NCI-H2107 (cell line): ENCODE measurements at regions not wholly inside any gene's neighbourhood (a gene's known extent, or its start where the extent isn't known, plus 50 kb on each side); places are given as distances from the start of the nearest gene placed in this dataset.

ENCODE experiments used
- DNase-seq: peaks from one replicate; lab custom pipeline; 2025; lab: John Stamatoyannopoulos, UW

GRCh38 chr13:76091076-76091475 is 454.9 kb downstream of the LMO7 start:
- no peak for DNase-seq

DNA sequence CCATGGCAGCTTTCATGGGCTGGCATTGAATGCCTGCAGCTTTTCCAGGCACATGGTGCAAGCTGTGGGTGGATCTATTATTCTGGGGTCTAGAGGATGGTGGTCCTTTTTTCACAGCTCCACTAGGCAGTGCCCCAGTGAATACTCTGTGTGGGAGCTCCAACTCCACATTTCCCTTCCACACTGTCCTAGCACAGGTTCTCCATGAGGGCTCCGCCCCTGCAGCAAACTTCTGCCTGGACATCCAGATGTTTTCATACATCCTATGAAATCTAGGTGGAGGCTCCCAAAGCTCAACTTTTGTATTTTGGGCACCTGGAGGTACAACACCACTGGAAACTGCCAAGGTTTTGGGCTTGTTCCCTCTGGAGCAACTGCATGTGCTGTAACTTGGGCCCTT is 450.6 kb downstream of the LMO7 start:
- no peak for DNase-seq

DNA sequence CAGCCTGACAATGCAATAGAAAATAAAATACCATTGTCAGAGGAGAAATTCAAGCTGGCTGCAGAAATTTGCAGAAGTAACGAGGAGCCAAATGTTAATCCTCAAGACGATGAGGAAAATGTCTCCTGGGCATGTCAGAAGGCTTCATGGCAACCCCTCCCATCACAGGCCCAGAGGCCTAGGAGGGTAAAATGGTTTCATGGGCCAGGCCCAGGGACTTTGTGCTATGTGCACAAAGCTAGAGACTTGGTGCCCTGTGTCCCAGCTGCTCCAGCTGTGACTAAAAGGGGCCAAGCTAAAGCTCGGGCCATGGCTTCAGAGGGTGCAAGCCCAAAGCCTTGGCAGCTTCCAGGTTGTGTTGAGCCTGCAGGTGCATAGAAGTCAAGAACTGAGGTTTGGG is 431.7 kb downstream of the LMO7 start:
- DNase-seq = no peak

- no peak for DNase-seq
Observed at GRCh38 chr13:76053181-76053580, 417.1 kb downstream of the LMO7 start.

DNA sequence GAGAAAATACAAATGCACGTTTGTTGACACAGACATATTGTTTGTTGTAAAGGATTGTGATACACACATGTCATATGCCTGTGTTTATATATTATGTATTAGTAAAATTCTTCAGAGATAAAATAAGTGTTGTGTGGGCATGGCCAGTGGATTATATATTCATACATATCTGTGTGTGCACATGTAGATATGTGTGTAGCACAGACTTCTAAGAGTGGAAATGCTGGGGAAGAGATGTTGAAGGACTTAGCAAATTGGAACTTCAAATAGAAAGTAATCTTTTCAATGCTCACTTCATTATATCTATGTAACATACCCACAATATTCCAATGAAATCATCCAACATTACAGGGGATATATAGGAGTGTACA is 413.2 kb downstream of the LMO7 start:
- DNase-seq = no peak

DNA sequence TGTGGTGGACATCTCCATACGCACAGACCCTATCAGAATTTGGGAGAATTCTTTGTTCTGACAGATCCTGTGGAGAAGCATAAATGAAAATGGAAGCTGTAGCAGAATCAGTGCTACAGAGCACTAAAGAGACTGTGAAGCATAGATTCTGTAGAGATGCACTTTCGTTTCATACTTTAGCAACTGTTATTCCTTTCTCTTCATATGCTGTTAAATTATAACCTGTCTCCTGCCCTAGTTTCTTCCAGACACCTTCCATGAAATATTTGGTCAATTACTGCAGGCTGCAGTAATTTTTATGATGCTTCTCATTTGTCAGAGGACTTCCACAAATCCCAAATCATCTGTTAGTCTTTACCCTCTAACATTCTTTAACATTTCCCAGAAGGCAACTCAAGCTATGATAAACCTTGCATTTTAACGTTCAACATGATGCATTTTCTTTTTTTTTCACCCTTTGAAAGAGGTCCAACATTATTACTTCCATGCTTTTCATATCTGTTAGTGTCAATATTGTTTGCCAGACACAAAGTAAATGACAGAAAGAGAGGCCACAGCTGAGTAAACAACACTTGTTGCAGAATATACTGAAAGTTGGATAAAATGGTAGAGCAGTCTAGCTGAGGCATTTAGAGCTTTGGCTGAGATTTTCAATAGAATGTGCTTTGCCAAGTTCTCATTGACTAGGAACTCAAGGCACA is 412.7 kb downstream of the LMO7 start:
- DNase-seq = no peak

- no peak for DNase-seq
Observed at GRCh38 chr13:76048131-76048530, 412.0 kb downstream of the LMO7 start.

- no peak for DNase-seq
Observed at GRCh38 chr13:76043874-76044273, 407.7 kb downstream of the LMO7 start.

DNA sequence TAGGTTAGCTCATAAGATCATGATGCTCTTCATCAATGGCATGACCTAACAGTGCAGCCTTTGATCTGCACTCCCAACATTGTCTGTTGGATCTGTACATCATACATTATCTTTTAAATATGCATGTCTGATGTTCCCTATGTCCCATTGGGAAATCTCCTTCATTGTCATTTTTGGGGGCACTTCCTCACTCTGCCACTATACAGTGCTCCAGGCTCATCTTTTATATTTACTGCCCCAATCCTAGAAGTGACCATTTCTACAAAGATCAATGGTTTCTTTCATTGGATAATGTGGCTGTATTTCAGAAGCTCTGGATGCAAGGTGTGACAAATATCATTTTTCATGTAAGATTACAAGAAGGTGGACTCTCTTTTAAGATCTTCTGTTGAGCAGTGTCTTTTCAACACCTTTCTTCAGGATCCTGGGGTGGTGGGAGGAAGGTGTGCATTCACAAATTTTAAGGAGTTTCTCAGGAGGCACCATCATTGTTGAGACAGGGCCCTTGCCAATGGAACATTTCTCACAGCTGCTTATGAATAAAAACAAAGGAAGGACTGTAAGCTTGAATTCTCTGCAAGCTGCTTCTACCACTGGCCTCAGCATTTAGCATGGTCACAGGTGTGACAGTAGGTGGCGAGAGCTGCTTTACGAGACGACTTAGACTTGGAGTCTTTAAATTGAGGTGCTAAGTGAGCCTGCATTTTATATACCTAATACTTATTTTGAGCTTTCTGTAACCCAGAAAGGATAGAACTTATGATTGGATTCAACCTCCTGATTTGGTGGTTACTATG is 403.0 kb downstream of the LMO7 start:
- DNase-seq = no peak

GRCh38 chr13:76036176-76036575 is 400.0 kb downstream of the LMO7 start:
- no peak for DNase-seq

GRCh38 chr13:76035711-76036110 is 399.6 kb downstream of the LMO7 start:
- no peak for DNase-seq

DNA sequence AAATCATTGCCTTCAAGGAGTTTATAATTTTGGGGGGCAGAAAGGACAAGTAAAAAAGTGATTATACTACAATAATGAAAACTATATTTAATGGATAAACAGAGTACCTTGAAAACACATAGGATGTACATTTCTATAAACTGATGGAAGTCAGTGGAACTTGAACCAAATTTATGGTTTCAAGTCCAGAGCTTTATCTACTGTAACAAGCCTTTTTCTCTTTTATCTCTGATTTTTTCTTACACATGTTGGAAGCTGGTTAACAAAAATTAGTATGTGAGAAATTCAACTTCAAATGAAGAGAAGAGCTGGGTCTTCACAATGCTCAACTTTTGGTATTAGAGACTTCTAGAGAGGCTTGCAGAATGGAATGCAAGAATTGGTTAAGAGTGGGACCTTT is 393.6 kb downstream of the LMO7 start:
- no peak for DNase-seq

- DNase-seq = no peak
Observed at GRCh38 chr13:76029088-76029487, 393.0 kb downstream of the LMO7 start.

DNA sequence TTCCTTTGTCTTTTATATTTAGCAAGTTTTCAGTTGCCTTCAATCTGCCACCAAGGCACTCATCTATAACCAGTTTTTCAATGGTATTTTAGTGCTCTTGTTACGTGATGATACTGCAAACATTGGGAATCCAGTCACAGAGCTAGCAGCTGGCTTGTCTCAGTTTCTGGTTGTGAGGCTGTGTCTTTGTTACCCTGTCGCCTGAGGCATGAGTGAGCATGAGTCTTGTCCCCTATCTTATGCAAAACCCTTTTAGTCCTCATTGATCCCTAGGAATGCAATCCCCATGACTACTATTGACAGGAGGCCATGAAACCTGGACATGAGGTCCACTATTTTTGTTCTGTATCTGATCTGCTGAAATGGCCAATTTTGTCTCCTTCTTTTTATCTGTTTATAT is 391.0 kb downstream of the LMO7 start:
- no peak for DNase-seq

GRCh38 chr13:76025392-76025791 is 389.3 kb downstream of the LMO7 start:
- DNase-seq = no peak

GRCh38 chr13:76024151-76024550 is 388.0 kb downstream of the LMO7 start:
- no peak for DNase-seq

- DNase-seq = no peak
Observed at GRCh38 chr13:76023652-76024051, 387.5 kb downstream of the LMO7 start.

GRCh38 chr13:76020421-76020955 is 384.4 kb downstream of the LMO7 start:
- no peak for DNase-seq

DNA sequence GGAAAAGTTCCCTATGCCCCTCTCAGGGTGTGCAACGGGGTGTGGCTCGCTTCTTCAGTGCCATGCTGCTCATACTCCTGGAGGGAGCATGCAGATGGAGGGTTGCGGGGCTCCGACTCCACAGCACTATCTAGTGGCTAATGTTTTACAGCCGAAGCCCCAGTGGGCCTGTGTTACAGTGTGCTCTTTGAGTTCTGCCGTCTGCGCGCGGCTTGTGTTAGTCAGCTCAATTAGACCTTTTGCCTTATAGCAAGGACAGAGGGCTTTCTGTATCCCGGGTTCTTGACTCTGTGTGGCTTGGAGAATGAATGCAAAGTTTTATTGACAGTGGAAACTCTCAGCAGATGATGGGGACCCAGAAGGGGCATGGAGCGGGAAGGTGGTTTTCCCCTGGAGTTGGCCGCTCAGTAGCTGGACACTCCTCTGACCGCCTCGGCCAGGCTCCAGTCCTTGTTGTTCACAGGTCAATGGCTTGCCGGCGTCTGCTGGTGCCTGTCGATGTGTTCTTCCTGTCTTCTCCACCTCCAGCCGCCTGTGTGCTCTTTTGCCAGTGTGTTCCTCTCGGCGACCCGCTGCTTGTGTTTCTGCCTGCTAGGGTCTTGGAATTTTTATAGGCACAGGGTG is 383.4 kb downstream of the LMO7 start:
- DNase-seq = no peak

DNA sequence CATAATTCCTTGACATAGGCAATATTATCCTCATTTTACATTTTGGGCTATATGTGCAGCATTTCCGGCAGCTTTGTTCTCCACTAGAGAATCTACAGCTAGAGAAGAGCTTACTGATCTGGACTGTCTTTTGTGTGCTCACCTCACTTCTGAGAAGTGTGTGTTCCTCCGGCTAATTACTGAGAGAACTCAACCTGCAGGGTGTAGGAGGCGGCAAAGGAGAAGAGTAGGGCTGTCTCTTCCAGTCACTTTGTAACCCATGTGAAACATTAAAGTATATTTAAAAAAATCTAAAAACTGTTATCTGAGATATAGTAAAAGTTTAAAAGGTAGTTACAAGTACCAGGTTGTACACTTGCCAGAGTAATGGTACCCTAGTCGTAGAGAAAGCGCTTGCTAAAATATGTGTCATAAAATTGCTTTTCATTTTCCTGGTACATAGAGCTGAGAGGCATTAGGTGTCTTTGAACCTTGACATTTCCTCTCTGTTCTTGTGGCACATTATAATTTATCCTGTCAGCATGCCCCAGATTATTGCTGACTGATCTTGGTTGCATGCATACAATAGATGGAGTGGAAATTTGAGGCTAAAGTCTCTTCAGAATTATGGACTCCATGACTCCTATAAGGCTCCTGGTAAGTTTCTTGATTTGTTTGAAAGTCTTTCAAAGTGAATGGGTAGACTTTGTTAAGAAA is 381.9 kb downstream of the LMO7 start:
- DNase-seq = no peak

GRCh38 chr13:76016799-76017400 is 380.8 kb downstream of the LMO7 start:
- DNase-seq = no peak
